Adrenal gland (tissue), 9 donors: ENCODE measurements at regions not wholly inside any gene's neighbourhood (a gene's known extent, or its start where the extent isn't known, plus 50 kb on each side); places are given as distances from the start of the nearest gene placed in this dataset.

Source experiments
- DNase-seq, 7 donors: peaks; one replicate each; pipeline ENCODE4 v3.0.0-alpha.2; 2019 to 2020
- H3K27ac ChIP-seq, 5 donors: fragments of 200-600 bp; sonication (generic) in 4 of 5; 1 replicate in 3 of 5; 2 replicates in 2 of 5; pipeline versions ENCODE4 v1.5.1 to v1.8.0; 2016 to 2020; ENCODE audit warnings: mild to moderate bottlenecking in 1 of 5
- H3K27me3 ChIP-seq: fragments of 200-600 bp; 2 replicates; pipeline ENCODE4 v1.8.0; 2021
- H3K36me3 ChIP-seq, 2 donors: fragments of 200-600 bp; replicated peaks in 1 of 2; 1 replicate in 1 of 2; 2 replicates in 1 of 2; pipeline versions ENCODE4 v1.5.1 to v1.8.0; 2018 to 2022
- H3K4me1 ChIP-seq, 2 donors: fragments of 200-600 bp; replicated peaks in 1 of 2; 1 replicate in 1 of 2; 2 replicates in 1 of 2; pipeline versions ENCODE4 v1.5.1 to v1.8.0; 2018 to 2021
- H3K4me3 ChIP-seq, 4 donors: fragments of 200-600 bp; sonication (generic) in 3 of 4; one replicate each; pipeline ENCODE4 v1.5.1; 2016 to 2018
- H3K9me3 ChIP-seq, 3 donors: fragments of 200-600 bp; sonication (generic) in 1 of 3; replicated peaks in 1 of 3; 1 replicate in 2 of 3; 2 replicates in 1 of 3; pipeline versions ENCODE4 v1.5.1 to v1.8.0; 2016 to 2021
- CTCF ChIP-seq, 6 experiments: fragments of 450-650 bp in 4 of 6; fragments of 200-600 bp in 2 of 6; sonication (generic) in 1 of 6; IDR thresholded peaks; 1 replicate in 5 of 6; 2 replicates in 1 of 6; pipeline versions ENCODE4 v1.5.1 to v1.8.0; 2016 to 2021; ENCODE audit warnings: antibody characterized with exemption in 6 of 6, mild to moderate bottlenecking in 2 of 6, moderate library complexity in 1 of 6
- POLR2A ChIP-seq, 2 donors: fragments of 450-650 bp; IDR thresholded peaks; one replicate each; pipeline ENCODE4 v1.6.1; 2017; ENCODE audit warnings: antibody characterized with exemption in 2 of 2, mild to moderate bottlenecking in 2 of 2, moderate library complexity in 1 of 2
- WGBS, 4 donors: extraction: QIAGEN DNeasy Blood & Tissue Kit in 2 of 4; methylation state at CpG; one replicate each; pipeline versions ENCODE4 v1.1.5 to v1.1.7; 2013 to 2017; 5-methylcytosine and 5-hydroxymethylcytosine counted together
- intact Hi-C, 2 donors: fragments of 100-400 bp; cut with DNase I; formaldehyde crosslinking; loops; one replicate each; pipeline versions ENCODE4 v1.14.1 to v1.15.0; 2022 to 2023
- donor health status: healthy with polysubstance abuse.
- donor health status: Bipolar disorder and iron deficiency.
- donor health status: DM: yes; HTN: yes; CAD: no.
- donor health status: DM: no; HTN: no; CAD: no.
- donor health status: DM: no; HTN: no; CAD: no.

GRCh38 chr15:89007989-89008388 lies 80.3 kb upstream of the ABHD2 start:
- no peak for DNase-seq
- H3K27ac ChIP-seq = no peak overlapping the region
- no peaks in the 10 kb centered on the region for H3K4me1 ChIP-seq
- no peak overlapping the region for H3K4me3 ChIP-seq
- no peaks in the 10 kb centered on the region for H3K9me3 ChIP-seq
- intact Hi-C loops = no loop called here
- H3K27me3 ChIP-seq = no peaks in the 10 kb centered on the region
- TF ChIP-seq POLR2A (IDR thresholded peaks at IDR 0.05) = no peak
- TF ChIP-seq CTCF (IDR thresholded peaks at IDR 0.05) = no peak
- H3K36me3 ChIP-seq = no peaks in the 10 kb centered on the region

GRCh38 chr15:89009080-89009479 lies 79.2 kb upstream of the ABHD2 start:
- H3K27ac ChIP-seq = no peak overlapping the region
- 75 to 85% (median 80%) methylated on average over 6 of the region's 6 CpGs for WGBS, 4 donors
- H3K27me3 ChIP-seq = no peaks in the 10 kb centered on the region
- DNase-seq = no peak
- intact Hi-C loops = no loop called here
- no peaks in the 10 kb centered on the region for H3K4me1 ChIP-seq
- H3K36me3 ChIP-seq = no peaks in the 10 kb centered on the region
- H3K9me3 ChIP-seq = no peaks in the 10 kb centered on the region
- H3K4me3 ChIP-seq = no peak overlapping the region
- TF ChIP-seq CTCF (IDR thresholded peaks at IDR 0.05) = no peak
- TF ChIP-seq POLR2A (IDR thresholded peaks at IDR 0.05) = no peak

GRCh38 chr15:89015412-89016097 lies 72.7 kb upstream of the ABHD2 start:
- Histone ChIP-seq H3K9me3 (no peaks in the 10 kb centered on the region), H3K27ac (no peak overlapping the region), H3K27me3 (no peaks in the 10 kb centered on the region), H3K36me3 (no peaks in the 10 kb centered on the region), H3K4me1 (peaks cover 10 to 17% of the 10 kb centered on the region in 2 donors), H3K4me3 (no peak overlapping the region)
- no peak for TF ChIP-seq POLR2A (IDR thresholded peaks at IDR 0.05)
- TF ChIP-seq CTCF (IDR thresholded peaks at IDR 0.05) = no peak
- DNase-seq = no peak
- intact Hi-C loops = loop anchor here (2.0 to 10.0 kb wide), 3 partner anchors 108 to 361 kb away; no protein-coding TSS in a partner anchor
- 77 to 87% (median 83%) methylated on average over 5 of the region's 5 CpGs for WGBS, 4 donors

- intact Hi-C loops = loop anchor here (2.0 to 10.0 kb wide), 3 partner anchors 109 to 362 kb away; no protein-coding TSS in a partner anchor
- peak in 5 of 7 donors; percentile 13 to 62 (median 30) for DNase-seq
- 75 to 97% (median 76%) methylated on average over 7 to 10 of the region's 10 CpGs for WGBS, 4 donors
Observed at GRCh38 chr15:89016549-89017041, 71.7 kb upstream of the ABHD2 start.

More at GRCh38 chr15:89016549-89017041, 71.7 kb upstream of the ABHD2 start:
- H3K36me3 ChIP-seq = no peaks in the 10 kb centered on the region
- no peaks in the 10 kb centered on the region for H3K27me3 ChIP-seq
- H3K4me1 ChIP-seq = peaks cover 10 to 17% of the 10 kb centered on the region in 2 donors
- no peak for TF ChIP-seq POLR2A (IDR thresholded peaks at IDR 0.05)
- no peak for TF ChIP-seq CTCF (IDR thresholded peaks at IDR 0.05)
- no peaks in the 10 kb centered on the region for H3K9me3 ChIP-seq
- H3K4me3 ChIP-seq = no peak overlapping the region
- H3K27ac ChIP-seq = peak overlapping the region in 2 of 5 donors; percentile 58 to 80
